GM19467 (cell line): ENCODE measurements at regions not wholly inside any gene's neighbourhood (a gene's known extent, or its start where the extent isn't known, plus 50 kb on each side); places are given as distances from the start of the nearest gene placed in this dataset.

Source experiments
- ATAC-seq: cut with Tn5 transposase; IDR thresholded peaks from one replicate; pipeline ENCODE4 v1.9.1; 2021; ENCODE audit warnings: mild to moderate bottlenecking, moderate library complexity; ENCODE audit not compliant: unreplicated experiment

DNA sequence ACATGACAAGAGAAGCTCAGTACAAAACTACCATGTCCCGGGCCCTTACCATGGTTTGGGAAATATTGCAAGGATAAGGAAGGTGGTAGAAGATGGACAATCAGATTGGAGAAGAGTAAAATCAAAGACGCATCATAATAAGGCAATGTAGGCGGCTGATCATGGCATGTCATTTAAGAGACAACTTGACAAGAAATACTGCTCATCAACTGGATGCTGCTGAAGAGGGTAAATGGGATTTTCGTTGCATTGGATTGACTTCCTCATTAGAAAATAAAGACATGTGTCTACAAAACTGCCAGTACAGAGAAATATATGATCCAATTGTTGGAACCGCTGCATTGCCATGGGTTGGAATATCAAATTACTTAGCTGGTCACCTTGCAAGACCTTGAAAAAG lies 238.3 kb upstream of the NCKAP5 start:
- ATAC-seq = no peak

DNA sequence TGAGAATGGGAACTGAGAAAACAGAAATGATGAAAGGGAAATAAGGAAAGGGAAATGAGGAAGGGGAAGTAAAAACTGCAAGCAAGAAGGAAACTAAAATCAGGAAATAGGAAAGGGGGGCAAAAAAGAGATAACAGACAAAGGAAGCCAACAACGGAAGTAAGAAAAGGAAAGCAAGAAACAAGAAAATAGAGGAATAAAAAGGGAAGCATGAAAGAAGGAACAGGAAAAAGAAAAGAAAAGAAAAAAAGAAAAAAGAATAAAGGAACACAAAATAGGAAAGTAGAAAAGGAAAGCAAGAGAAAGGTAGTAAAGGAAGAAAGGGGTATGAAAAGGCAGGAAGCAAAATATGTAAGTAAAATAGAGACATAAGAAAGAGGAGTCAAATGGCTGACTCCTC lies 241.2 kb upstream of the NCKAP5 start:
- ATAC-seq = no peak

DNA sequence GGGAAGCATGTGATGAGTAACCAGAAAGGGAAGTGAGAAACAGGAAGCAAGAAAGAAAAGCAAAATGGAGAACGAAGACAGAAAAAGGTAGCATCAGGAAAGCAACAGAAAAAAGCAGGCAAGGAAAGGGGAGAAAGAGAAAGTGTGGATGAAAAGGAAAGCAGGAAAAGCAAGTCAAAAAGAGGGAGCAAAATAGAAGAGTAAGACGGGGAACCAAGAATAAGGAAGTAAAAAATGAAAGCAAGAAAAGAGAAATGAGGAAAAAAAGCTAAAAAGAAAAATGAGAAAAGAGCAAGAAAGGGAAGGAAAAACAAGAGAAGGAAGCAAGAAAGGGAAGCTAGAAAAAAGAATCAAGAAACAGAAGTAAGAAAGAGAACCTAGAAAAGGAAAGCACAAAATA lies 242.3 kb upstream of the NCKAP5 start:
- ATAC-seq = no peak

DNA sequence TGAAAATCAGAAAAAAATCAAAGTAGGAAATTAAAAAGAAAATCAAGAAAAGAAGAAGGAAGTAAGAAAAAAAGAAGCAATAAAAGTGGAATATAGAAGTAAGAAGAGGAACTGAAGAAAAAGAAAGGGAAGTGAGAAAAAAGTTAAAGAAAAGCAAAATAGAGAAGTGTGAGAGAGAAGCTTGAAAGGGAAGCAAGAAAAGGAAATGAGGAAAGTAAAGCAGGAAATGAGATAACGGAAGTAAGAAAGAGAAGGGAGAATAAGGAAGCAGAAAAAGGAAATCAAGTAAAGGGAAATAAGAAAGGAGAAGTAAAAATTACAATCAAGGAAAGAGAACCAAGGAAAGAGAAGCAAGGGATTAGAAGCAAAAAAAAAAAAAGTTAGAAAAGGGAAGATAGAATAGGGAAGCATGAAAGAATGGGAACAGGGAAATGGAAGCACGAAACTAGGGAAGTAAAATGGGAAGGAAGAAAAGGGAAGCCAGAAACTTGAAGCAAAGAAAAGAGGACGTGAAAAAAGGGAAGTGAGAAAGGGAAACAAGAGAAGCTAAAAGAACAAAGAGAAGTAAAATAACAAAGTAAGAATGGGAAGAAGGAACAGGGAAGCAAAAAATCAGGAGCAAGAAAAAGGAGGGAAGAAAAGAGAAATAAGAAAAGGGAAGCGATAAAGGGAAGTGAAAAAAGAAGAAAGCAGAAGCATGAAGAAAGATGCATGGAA lies 243.3 kb upstream of the NCKAP5 start:
- ATAC-seq = no peak

DNA sequence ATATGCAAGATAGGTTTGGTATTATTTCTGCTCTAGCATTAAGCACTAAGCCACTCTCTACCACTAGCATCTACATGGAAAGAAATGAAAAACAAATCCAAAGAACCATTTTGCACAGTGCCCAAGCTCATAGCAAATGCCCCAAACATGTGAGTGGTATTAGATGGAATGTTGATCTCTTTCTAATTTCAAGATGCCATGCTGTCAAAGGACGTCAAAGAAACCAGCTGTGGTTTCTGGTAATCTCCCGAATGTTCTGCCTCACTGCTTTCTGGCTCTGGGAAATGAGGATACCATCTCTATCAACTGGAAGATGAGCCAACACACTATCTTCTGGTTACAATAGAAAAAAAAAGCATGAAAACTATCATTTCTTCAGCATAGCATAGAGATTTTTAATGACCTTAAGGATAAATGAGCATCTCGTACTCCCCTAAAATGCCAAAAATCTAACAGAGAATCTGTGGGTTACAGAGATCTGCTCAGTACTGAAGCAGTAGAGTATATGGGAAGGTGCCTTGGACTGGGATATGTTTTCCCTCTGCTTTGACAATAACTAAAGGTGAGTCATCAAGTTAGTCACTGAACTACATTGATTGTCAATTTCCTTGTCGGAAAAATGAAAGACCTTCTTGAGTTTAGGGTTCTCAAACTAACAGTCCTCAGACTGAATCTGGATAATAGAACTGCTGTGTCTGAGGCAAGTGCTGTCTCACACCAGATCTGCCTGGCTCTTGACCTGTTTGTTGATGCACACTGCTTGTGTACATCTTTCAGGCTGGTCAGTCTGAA lies 244.8 kb upstream of the NCKAP5 start:
- no peak for ATAC-seq

DNA sequence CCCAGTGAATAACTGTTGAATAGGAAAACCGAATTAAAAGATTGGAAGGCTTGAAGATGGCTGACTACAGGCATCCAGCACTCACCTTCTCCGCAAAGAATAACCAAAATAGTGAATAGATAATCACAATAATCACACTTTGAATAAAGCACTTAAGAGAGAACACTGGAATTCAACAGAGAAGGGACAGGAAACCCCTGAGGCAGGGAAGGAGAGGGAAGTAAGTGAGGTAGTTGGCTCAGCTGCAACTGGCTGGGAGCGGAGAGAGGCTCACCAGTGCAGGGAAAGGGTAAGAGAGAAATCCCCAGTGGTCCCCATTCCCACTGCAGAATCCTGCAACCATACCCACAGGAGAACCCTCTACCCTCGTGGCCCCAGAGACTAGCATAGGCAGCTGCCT lies 246.6 kb upstream of the NCKAP5 start:
- ATAC-seq = no peak

DNA sequence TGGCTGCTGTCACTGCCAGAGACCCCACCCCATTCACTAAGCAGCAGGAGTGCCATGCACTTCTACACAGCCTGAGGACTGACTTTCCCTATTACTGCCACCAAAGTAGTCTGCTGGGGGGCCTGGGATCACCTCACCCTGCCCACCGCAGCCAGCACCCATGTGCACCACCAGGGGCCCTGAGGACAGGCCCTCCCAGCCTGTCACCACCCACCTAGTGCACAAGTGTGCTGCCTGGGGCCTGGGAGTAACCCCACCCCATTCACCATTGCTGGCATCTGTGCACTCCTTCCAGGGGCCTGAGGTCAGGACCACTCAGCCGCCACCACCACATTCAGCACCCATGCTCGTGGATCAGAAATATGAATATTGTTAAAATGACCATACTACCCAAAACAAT lies 247.8 kb upstream of the NCKAP5 start:
- no peak for ATAC-seq

DNA sequence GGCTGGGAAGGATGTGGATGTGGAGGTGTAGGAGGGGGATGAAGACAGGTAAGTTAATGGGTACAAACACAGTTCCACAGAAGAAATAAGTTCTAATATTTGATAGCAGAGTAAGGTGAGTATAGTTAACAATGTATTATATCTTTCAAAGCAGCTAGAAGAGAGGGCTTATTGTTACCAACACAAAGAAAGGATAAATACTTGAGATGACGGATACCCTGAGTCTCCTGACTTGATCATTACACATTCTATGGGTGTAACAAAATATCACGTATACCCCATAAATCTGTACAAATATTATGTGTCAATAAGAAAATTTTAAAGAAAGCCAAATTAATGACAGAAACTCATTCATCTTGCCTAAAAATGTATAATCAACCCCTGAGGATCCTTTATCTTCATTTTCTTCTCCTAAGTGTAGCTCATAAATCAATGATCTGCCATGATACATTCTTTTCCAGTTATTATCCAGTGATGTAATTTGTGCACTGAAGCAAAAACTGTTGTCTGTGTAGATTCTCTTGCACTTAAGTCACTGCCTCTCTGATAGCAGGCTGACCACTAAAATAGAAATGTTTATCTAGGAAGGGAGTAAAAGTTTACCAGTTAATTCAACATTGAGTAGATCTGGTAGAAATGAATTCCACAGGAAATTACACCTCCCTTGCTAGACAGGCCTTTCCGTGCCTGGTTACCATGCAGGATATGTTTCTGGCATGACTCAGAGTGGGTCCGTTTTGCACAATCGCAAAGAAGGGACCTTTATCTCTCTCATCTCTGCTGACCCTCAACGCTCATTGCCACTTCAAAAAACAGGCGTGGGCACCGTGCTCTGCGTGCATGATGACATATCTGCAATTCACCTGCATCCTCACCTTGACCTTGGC lies 249.7 kb upstream of the NCKAP5 start:
- no peak for ATAC-seq

DNA sequence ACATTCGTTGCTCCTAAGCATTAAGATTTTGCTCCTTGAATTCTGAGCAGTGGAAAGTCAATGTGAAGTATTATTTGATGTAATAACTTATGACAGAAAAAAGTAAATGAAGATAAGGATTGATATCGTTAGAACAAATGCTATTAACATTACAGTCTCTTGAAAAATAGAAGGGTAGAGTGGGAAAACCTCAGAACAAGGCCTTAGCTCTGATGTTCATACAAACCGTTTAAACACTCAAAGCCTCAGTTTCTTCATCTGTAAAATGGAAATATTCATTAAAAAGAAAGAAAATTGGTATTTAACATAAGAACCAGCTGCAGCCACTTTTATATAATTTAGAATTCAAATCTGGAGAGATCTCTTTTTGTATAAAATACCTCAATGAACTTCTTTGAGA lies 250.4 kb upstream of the NCKAP5 start:
- no peak for ATAC-seq

DNA sequence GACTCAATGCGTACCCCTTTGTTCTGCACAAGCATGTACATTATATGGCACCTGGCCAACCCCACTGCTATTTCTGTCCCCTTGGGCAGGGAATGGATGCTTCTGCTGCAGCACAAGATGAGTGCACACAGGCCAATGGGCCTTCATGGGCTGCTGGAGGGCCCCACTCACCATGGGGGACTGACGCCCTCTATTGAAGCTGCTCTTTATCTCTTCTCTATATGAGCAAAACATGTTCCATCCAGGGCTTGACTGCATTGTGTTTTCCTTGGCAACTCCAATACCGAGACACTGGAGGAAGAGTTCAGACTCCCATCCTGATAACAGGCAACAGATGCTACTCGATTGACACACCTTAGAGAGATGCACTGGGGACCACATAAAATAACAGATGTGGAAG lies 251.6 kb upstream of the NCKAP5 start:
- no peak for ATAC-seq

DNA sequence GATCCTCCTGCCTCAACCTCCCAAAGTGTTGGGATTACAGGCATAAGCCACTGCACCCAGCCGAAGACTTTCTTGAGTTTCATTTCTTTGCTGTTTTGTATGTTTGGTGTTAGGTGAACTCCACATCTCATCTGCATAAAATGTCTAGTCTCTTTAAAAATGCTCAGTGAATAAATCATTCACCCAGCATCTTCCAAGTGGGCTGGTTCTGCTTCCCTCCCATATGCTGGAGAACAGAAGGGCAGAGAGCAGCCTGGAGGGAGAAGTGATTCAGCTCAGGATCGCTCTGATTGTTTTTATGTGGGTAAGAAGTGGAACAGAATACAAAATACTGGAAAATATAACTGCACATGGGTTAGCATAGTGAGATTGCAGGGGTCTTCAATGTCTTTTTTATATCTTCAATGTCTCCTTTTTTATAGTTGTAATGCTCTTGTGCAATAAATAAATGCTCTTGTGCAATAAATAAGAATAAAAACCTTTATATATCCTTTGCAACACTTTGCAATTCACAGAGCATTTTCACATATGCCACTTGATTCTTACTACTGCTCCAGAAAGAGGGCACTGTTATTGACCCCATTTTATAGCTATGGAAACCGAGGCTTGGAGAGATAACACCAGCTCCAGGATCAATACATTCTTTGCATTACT lies 253.0 kb upstream of the NCKAP5 start:
- ATAC-seq = no peak

DNA sequence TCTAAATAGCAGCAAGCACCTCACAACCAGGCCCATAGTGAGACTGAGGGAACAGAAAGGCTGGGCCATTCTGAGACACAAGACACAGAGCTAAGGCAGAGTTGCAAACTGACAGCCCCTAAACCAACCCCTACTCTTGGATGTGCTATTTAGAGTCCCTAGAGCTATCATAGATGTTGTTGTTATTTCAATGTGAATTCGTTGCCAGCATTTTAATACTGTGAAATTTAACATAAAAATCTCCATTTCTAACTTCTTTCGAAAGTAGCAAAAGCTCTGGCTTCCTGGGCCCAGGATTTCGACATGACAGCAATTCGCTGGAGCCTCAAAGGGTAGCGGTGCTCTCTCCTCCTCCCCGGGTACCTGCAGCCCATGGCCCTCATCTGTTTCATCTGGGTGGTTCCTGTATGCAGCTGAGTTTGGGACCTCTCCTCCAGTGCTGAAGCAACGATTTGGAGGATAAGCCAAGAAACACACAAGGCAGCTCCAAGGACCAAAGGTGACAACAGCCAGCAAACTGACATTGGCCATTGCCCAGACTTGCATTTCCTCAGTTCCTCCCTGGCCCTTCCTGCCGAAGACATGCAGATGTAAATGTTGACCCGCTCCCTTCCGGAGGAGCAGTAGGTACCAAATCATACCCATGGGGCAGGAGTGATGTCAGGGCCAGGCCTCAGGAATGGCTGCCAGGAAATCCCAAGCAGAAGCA lies 254.4 kb upstream of the NCKAP5 start:
- ATAC-seq = no peak

DNA sequence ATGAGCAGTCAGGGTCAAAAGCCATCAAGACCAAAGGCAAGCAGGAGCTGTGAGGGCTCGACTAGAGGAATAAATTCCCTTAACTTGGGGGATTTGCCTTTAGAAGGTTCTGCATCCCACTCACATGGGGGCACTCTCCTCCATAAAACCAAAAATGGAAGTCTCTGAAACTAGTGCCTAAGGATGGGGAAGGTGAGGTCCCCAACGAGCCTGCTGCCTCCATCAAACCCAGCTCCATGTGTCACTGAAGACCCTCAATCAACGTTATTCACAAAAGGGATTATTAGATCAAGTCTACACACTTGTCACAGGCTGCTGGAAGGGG lies 254.9 kb upstream of the NCKAP5 start:
- ATAC-seq = no peak

DNA sequence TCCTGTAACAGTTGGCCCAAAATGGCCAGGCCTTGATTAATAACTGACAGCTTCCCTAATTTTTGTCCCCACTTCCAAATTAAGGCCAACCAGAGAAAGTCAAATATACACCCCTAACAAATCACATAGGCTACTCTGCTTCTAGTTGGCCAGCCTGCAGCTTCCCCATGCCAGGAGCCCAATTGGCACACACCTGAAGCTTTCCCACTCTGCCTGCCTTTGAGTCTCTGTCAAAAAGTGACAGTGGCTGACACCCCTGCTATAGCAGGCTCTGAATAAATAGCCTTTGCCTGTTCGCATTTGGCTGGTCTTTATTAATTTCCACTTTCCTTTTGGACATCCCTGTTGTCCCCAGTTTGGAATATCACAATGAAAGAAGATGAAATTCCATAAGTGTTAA lies 256.6 kb upstream of the NCKAP5 start:
- ATAC-seq = no peak

DNA sequence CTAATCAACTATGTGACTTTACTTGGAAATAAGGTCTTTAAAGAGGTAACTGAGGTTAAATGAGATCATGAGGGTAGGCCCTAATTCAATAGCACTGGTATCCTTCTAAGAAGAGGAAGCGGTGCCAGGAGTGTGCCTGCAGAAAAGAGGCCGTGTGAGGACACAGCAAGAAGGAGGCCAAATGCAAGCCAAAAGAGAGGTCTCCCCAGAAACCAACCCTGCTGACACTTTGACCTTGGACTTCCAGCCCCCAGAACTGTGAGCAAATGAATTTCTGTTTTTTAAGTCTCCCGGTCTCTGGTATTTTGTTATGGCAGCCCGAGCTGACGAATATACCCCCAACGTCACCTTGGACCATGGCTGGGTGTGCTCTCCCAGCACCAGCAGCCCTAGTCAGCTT lies 257.5 kb upstream of the NCKAP5 start:
- no peak for ATAC-seq

DNA sequence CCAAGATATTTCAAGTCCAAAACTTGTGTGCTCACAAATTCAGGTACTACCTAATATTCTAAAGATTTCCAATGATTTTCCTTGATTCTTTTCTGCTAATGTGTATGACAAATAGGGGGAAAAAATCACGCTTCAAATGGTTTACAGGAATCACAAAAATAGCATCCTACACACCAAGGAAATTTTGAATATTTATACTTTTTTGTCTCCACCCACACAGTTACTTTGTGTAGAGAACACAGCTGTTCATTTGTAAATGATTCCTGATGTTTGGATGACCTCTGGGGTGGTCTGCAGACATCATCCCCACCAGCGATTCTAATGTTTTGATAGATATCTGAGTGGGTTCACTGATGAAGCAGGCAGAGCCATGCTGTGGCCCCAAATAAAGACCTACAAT lies 260.6 kb upstream of the NCKAP5 start:
- no peak for ATAC-seq

DNA sequence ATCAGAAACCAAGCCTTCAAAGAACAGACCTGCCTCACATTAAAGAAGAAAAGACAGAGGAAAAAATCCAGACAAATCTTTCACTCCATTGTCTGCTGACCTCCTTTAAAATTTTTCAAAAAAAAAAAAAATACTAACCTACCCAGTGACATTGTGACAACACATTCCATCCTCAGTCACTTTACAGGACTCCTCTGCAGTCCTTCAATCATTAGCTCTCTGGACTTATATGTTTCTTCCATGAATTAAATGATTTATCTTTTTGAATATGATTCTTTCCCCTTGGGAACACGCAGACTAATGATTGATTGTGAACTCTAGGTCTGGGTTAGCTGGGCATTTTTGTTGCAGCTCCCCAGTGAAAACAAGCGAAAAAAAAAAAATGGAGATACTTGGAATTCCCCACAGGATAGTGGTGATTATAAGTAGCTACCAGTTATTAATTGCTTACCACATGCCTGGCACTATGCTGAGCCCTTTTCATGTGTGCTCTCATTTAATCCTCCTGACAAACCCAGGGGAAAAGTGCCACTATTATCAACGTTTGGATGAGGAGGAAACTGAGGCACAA lies 261.3 kb upstream of the NCKAP5 start:
- ATAC-seq = no peak

DNA sequence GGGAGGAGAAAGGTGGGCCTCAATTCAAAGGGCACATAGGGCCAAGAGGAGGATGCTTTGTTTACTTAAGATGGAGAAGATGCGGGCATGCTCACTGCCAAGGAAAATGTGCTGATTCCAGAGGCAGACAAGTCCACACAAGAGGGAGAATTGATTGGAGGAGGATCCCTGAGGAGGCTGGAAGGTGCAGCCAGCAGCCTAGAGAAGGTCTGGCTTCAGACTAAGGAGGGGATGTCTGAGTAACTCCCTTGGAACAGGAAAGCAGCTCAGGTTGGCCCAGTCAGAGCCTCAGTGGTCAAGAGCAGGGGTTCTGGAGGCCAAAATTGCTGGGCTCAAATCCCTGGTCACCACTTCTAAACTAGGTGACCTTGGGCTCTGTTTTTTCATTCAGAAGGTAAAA lies 265.5 kb upstream of the NCKAP5 start:
- no peak for ATAC-seq

DNA sequence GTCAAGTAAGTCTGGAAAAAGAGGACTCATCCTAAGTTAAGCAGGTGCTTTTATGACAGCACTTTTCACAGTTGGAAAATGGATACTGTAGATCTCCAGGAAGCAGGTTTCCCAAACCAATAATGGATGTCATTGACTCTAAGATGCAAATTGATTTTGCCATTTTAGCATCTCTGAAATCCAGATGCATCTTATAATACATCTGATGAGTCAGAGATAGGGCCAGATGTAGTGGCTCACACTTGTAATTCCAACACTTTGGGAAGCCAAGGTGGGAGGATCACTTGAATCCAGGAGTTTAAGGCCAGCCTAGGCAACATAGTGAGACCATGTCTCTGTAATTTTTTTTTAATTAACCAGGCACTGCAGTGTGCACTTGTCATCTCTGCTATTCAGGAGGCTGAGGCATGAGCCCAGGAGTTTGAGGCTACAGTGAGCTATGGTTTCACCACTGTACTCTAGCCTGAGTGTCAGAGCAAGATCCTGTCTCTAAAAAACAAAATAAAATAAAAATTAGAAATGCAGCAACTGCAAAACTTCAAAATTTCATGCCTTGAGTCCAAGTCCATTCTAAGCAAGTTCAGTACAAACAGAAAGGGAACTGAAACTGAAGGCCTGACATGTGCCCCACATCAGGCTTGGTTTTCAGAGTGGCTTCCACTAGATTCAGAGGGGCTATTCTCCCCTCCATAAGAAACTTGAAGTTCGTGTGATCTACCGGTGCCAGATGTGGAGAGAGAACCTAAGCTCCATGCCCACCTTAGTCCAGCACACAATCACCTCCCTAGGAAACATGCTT lies 267.8 kb upstream of the NCKAP5 start:
- no peak for ATAC-seq
